HS-5 (cell line): ENCODE measurements at regions not wholly inside any gene's neighbourhood (a gene's known extent, or its start where the extent isn't known, plus 50 kb on each side); places are given as distances from the start of the nearest gene placed in this dataset.

Experiments
- DNase-seq: peaks from one replicate; pipeline ENCODE4 v3.0.0-alpha.2; 2012; ENCODE audit warnings: low read depth

- no peak for DNase-seq
Measured at GRCh38 chr5:165565911-165566310, 2060.5 kb downstream of the MAT2B start.

GRCh38 chr5:165569551-165569950 lies 2064.1 kb downstream of the MAT2B start:
- no peak for DNase-seq

GRCh38 chr5:165573445-165573844 lies 2068.0 kb downstream of the MAT2B start:
- no peak for DNase-seq

GRCh38 chr5:165574100-165574499 lies 2068.7 kb downstream of the MAT2B start:
- no peak for DNase-seq

- DNase-seq: no peak
Measured at GRCh38 chr5:165576678-165577275, 2071.4 kb downstream of the MAT2B start.

- DNase-seq: no peak
Measured at GRCh38 chr5:165579911-165580310, 2074.5 kb downstream of the MAT2B start.

GRCh38 chr5:165594693-165595092 lies 2089.3 kb downstream of the MAT2B start:
- no peak for DNase-seq

- DNase-seq: no peak
Measured at GRCh38 chr5:165602529-165602928, 2097.1 kb downstream of the MAT2B start.

GRCh38 chr5:165607026-165607425 lies 2101.6 kb downstream of the MAT2B start:
- no peak for DNase-seq

GRCh38 chr5:165609871-165610270 lies 2104.5 kb downstream of the MAT2B start:
- no peak for DNase-seq

GRCh38 chr5:165616490-165617405 lies 2111.3 kb downstream of the MAT2B start:
- peak; percentile 35 for DNase-seq

GRCh38 chr5:165617491-165617890 lies 2112.1 kb downstream of the MAT2B start:
- DNase-seq: no peak

- DNase-seq: peak; percentile 39
Measured at GRCh38 chr5:165620394-165620793, 2115.0 kb downstream of the MAT2B start.

GRCh38 chr5:165622864-165623536 lies 2117.6 kb downstream of the MAT2B start:
- DNase-seq: no peak

GRCh38 chr5:165624166-165624946 lies 2118.9 kb downstream of the MAT2B start:
- no peak for DNase-seq

GRCh38 chr5:165626161-165626560 lies 2120.7 kb downstream of the MAT2B start:
- DNase-seq: no peak

GRCh38 chr5:165627548-165628170 lies 2122.2 kb downstream of the MAT2B start:
- no peak for DNase-seq

- DNase-seq: peak; percentile 53
Measured at GRCh38 chr5:165630261-165630778, 2124.9 kb downstream of the MAT2B start.

- no peak for DNase-seq
Measured at GRCh38 chr5:165631235-165631634, 2125.8 kb downstream of the MAT2B start.

GRCh38 chr5:165642366-165642765 lies 2136.9 kb downstream of the MAT2B start:
- no peak for DNase-seq

GRCh38 chr5:165665735-165666400 lies 2160.4 kb downstream of the MAT2B start:
- no peak for DNase-seq
